Endometrium (tissue), 2 donors: ENCODE measurements at regions not wholly inside any gene's neighbourhood (a gene's known extent, or its start where the extent isn't known, plus 50 kb on each side); places are given as distances from the start of the nearest gene placed in this dataset.
A peak's percentile ranks its signal among the peaks of the same experiment; 100 is the strongest.

Experiments used
- FAIRE-seq: peaks from 2 replicates; lab custom pipeline; 2012; peaks lifted over from hg19 to GRCh38; lab: Jason Lieb, UNC
- donor health status: control.
- donor health status: control.

DNA sequence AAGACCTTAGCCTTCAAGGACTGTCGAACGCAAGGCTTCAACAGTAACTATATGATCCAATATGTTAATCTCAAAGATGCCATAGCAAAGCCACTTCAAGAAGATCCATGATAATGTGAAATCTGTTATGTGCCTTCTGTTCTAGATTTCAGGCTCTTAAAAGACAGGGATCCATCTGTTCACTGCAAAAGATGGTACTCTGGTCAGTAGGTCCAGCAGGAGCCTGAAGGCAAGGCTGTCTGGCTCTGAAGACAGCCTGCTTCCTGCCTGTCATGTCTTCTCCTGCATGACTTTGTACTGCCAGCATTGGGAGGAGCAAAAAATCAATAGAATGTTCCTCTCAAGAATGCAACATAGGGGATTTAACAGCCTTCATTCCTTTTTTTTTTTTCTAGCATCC, 270.8 kb upstream of the PARD3B start:
- no peak for FAIRE-seq

DNA sequence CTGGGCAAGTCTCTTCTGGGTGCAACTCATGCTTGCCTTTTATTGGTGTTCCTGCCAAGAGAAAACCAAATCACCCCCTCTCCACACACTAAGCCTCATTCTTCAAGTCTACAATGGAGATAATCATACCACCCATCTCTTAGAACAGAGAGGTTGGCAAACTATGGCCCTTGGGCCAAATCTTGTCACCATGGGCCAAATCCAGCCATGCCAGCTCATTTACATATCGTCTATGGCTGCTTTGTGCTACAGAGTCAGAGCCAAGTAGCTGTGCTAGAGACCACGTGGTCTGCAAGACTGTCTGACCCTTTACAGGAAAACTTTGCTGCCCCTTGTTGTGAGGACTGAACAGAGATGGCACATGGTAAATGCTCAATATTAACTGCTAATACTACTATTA, 270.3 kb upstream of the PARD3B start:
- FAIRE-seq: no peak

DNA sequence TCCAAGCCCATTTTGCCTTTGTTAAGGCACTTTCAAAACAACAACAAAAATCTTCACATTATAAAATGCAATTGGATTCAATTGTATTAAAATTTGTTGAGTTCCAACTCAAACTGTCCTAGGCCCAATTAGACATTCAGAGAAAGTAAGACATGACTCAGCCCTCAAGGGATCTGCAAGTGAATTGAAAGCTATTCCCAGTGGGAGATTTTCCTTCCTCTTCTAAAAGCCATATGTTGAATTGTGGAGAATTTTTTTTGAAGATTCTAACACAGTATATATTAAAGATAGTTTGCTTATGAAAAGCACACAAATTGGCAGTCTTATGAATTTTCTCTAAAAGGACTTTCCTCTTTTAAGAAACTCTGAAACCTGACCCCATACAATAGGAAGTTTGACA, 268.0 kb upstream of the PARD3B start:
- FAIRE-seq: no peak

DNA sequence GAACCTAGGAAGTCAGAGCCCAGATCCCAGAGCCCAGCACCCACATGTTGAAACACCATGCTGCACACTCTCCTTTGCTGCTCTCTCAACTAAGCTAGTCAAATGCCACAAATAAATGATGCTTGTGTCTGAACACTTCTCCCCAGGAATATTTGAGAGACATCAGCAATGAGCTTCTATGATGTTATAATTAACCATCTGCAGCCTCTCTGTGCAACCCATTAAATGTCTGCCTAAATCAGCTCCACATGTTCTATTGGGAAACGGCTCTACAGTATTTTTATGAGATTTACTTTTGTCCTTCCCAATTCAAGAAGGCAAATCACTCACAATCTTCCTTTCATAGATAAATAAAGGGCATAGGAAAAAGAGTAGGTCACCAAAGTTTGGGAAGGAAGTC, 266.8 kb upstream of the PARD3B start:
- no peak for FAIRE-seq

DNA sequence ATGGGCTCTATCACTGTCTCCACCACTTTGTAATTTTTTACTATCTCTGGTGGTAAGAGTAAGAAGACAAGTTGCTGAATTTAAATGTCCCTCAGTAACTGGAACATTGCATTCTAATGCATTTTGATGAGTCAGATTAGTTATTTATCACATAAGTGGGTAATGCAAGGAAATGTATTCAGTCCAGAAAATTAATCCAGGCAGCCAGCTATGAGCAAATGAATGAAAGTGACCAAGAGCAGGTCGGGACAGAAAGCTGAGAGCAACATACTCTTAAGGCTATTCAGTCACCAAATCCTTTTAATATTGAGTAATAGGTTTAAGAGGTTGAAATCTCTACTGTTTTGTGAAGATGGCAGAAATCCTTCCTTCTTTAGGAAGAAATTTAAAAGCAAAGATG, 265.5 kb upstream of the PARD3B start:
- no peak for FAIRE-seq

DNA sequence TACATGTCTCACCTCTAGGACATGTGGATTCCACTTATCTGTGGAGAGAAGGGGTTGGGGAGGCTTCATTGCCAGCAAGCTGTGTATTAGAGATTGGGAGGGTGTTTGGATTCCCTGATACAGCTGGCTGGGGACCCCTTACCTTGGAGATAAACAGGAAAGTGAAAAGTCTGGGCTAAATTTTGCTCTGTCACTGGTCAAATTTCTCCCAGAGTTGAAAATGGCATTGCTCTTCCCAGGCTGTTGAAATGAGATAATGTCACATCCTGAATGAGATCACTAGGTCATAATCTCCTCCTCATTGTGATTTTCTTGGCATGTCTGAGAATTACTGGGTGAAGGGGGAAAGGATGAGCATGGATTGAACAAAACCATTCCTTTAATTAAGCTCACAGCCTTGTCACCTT, 265.0 kb upstream of the PARD3B start:
- no peak for FAIRE-seq

DNA sequence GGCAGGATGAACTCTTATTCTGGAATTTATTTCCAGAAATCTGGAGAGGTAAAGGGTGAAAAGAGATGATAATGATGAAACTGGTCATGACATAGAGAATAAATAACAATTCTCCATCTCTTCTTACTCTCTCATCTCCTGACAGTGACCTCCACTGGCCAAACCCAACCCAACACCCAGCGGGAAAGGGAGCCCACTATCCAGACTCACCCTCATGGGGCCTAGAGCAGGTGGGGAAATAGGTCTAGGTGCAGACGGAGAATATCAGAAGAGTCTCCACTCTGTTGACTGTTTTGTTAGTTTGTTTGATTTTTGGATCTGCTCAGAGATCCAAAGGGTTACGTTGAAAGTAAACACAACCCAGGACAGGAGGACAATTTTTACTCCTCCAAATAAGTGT, 263.2 kb upstream of the PARD3B start:
- FAIRE-seq: no peak

DNA sequence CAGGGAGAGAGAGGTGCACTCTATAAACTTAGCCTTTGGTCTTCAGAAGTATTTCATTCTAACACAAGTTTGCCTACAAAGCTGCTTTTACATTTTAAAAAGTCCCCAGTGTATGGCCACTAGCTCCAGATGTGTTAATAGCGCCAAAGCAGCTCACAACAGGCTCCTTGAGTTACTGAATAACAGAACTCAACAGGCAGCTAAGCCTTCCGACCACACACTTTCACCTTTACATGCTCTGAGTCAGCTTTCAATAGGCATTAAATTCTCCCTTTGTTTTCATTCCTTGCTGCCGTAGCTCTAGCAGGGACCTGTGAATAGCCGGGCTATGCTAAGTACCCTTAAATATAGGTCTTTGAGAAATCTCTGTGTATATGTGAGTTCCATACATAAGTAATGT, 262.8 kb upstream of the PARD3B start:
- FAIRE-seq: no peak

DNA sequence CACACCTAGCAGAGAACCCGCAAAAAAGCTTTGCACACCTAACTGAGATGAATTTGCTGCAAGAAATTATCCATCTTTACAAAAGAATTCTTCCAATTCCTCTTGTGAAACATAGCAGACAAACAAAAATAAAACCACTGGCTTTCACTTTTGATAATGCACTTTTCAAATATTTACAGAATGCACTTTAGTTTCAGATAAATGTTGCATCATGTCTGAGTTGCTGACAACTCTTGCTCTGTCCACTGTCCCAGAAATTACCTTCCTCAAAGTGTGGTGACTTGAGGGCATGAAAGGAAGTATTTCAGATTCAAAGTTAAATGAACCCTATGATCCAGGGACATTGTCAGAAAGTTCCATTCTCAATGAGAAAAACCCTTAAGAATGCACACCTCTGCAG, 256.2 kb upstream of the PARD3B start:
- no peak for FAIRE-seq

DNA sequence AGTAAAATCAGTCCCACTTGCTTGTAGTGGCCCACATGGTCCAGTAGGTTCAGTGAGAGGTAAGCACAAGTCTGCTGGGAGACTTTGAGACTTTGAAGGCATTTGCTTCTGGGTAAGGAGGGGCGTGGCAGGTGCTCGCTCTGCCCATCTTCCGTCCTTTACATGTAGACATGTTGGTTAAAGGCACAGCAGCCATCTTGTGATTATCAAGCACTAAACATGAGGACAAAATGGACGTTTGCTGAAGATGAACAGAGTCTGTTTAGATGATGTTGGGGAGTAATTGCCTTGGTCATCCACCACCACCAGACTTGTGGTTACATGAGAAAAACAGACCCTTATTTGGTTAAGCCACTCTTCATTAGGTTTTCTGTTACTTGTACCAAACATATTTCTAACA, 252.8 kb upstream of the PARD3B start:
- FAIRE-seq: no peak

DNA sequence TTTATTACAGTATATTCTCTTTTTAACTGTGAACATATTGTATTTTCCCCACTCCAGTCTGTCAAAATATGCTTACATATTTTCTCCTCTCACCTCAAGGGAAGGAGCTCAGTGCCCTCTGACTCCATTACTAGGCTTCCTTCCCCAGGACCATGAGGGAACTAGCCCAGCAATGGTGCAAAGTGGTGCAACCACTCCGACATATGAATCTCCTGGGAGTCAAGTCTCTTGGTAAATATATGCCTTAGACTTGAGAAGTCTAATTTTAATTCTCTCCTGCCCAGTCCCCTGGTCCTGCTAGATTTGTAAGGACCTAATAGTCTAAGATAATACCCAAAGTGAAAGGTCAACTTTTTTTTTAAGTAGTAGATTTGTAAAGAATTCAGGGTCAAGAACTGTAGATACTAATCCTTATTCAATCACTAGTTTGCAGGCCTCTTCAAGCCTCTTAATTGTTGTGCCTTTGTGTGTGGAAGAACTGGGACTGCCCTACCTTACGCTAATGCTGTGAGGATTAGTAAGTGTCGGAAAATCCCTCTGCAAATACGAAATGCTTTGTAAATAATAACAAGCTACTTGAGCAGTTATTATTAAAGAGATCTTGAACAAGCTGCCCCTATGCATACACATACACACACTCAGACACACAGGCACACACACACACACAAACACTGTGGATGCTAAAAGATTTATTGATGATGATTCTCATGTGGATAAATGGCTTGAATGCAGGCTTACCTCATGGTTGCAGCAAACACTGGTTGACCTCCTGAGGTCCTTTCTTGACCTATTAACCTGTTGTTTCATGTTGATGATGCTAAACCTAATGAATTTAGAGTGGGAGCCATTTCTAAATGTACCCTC, 251.2 kb upstream of the PARD3B start:
- FAIRE-seq: no peak

DNA sequence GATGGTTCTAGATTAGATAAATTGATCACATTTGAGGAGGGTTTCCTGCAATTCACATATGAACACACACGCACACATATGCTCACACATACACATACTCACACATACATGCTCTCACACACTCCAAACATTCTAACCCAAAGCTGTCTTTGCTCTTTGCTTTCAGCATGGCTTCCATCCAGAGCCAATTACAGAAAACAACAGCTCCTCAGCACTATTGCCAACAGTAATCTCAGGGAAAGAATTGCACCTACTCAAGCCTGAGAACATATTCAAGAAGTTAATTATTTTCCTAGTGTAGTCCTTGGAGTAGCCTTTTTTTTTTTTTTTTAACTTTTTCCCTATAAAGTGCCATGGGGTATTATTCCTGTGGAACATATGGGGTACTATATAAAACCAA, 246.9 kb upstream of the PARD3B start:
- no peak for FAIRE-seq

DNA sequence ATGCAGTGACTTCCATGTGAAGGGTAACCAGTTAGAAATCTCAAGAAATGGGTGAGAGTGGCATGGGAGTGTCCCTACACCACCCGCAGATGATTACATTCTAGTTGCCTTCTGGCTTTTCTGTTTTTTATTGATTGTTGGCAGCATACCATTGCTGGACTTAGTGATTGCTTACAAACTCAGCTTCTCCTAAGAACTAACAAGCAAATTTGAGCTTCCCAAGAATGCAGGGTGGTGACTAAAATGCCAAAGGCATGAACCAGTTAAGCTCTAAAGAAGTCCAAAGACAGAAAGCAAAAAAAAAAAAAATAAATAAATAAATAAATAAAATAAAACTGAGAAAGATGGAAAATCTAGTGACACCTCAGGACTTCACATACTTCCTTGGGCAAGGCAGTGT, 245.5 kb upstream of the PARD3B start:
- no peak for FAIRE-seq

DNA sequence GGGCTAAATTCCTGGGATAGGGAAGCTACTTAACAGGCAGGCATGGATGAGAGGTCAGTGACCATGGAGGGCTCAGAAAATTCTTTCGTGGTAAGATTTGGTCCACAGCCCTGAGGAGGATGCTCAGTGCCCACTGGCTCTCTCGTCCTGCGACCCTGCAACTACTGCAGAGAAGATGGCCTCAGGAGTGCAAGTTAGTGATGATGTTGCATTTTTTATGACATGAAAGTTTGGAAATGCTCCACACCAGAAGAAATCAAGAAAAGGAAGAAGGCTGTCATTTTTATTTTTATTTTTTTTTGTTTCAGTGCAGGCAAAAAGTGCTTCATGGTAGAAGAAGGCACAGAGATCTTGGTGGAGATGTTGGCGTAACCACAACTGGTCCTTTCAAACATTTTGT, 238.6 kb upstream of the PARD3B start:
- FAIRE-seq: no peak

DNA sequence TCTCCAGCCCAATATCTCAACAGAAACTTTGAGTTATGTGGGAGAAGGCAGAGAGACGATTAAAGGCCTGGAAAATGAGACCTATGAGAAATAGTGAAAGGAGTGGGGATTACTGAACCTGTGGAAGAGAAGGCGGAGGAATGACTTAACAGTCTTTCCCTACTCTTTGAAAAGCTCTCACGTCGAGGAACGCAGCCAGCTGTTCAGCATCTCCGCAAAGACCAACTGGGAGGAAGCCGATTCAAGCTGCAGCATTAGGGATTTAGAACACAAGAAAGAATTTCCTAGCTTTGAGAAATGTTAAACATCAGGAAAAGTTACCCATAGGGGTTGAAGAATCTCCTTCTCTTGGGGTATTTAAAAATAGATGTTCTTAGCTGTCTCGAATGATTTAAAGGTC, 233.2 kb upstream of the PARD3B start:
- no peak for FAIRE-seq

DNA sequence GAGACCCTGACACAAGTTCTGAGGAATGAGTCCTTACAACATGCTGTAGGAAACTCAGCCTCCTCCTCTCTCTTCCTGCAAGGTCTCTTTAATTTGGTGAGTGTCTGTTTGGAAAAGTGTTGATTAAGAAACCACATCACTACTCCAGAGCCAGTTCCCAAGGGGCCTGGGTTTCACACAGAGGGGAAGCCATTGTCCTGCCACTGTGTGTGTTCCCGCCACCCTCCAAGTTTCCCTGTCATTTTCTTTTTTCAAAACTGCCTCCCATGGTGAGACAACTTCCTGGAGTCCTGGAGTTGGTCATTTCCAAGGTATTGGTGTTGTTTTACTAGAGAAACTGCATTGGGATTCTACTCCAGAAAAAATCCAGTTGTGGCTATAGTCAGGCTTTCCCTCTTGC, 232.0 kb upstream of the PARD3B start:
- FAIRE-seq: no peak

DNA sequence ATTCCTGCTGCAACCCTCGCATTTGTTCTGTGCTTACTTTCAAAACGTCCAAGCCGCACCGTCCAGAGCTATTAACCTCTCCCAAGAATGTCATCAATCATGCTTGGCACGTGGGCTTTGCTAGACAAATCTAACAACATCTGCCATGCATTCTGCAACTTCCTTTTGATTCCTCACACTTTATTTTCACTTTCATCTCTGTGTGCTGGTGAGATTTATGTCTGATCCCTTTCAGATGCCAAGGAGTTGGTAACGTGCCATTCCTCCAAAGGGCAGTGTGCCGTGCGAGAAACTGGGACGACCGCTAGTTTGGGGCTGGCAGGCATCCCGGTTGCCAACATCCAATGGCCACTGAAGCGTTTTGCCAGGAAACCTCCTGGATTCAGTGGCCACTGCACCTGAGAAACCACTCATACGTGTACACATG, 230.0 kb upstream of the PARD3B start:
- no peak for FAIRE-seq

DNA sequence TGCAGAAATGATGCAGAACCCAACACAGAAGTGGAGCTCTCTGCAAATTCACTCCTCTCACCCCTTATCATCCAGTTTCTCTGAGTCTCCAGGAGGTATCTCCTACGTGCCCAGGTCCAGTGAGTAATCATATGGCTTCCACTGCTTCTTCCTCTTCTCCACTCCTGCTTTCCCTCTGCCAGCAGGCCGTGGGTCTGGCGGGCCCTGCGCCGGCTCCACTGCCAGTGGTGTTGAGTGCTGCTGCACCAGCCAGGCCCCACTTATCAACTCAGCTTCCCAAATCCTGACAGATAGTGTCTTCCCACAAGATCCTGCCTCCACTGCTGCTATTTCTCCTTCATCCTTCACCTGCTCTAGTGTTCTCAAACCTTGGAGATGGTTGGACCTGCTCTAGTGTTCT, 227.6 kb upstream of the PARD3B start:
- no peak for FAIRE-seq

DNA sequence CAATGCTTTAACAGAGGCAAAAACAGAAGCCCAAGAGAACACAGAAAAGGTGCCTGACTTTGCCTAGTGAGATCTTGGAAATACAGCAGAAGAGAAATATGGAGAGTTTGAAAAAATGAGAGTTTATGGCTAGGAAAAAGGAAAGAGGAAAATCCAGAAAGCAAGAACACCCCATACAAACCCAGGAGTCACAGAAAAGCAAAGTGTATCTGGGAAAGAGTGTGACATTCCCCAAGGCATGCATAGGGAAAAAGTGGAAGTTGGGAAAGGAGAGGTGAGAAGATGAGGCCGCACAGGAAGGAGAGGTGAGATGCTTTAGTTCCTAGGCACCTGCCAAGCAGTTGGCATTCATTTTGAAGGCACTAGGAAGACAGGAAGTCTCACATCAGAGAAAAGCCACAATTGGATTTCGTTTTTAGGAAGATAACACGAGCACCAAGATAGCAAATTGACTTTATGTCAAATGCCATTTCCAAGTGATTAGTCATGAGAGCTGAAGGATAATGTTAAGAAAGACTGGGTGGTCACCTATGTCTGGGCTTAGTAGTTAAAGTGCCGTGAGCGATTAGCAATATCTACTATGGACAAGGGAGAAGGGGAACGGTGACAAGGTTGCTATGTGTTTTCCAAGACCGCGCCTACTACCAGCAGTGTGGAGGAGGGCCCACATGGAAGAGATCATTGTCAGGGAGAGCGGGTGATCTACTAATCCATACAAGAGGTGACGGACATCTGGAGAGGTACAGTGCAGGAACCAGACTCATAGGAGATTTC, 224.1 kb upstream of the PARD3B start:
- FAIRE-seq: no peak

DNA sequence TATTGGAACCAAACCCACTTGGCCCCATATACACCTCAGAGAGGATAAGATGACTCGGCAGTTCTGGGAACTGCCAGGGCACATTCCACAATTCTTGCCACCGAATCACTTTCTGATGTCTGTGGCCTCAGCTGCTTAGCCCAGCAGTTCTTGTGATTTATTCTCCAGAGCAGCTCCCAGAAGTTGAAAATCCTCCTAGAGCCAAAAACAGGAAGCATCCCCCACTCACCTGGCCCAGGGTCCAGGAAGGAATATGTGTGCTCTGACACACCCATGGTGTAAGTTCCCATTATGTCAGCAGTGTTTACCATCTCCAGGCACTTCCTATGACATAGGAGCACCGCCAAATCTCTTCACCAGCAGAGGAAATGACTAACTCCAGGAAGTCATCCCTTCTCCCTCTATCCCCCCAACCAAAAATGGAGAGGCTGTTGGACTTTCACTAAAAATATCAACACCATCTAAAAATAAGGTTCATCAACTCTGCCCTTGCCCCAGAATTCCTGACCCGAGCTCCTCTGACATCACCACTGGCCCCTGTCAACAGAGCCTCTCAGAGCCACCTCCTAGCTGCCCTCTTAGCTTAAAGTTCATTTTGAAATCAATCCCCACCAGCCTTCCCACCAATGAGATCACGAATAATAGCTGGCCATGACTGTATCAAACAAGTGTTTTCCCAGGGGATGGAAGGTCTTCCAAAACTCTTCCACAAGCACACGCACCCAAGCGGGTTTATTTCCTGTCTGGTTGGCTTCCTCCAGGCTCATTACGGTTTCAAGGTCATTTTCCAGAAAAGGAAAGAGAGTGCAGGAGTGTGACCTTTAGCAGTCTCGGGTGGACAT, 223.1 kb upstream of the PARD3B start:
- FAIRE-seq: no peak

DNA sequence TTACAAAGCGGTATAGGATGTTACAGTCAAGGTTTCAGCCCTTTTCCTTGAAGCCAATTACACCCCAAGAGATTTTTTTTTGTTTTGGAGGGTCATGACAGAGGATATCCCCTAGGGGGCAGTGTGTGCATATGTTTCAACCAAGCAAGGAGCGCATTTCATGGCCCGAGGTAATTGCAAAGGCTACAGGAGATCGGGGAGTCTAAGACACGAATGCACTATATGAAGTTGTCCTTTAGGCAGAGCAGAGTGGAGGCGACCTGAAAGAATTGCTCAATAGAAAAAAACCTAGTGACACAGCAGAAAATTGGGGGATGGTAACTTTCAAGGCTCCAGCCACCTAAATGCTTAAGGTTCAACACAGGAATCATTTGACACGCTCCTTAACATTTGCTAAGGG, 219.8 kb upstream of the PARD3B start:
- peak; percentile 91 for FAIRE-seq

DNA sequence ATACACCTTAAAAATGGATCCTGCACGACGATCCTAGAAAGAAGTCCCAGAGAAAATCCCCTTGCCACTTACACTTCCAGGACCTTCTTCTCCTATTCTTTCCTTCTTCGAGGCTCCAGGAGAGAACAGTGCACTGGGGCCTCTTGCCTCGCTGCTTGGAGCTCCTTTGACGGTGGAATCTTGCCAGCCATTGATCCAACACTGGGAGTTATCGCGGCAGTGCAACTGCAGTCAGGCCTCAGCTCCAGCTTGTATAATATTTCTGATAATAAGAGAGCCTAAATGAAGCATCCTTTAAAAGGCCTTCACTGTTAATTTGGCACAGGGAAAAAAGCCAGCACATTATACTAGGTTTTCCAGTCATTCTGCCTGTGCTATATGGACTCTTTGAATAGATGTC, 216.9 kb upstream of the PARD3B start:
- FAIRE-seq: no peak

DNA sequence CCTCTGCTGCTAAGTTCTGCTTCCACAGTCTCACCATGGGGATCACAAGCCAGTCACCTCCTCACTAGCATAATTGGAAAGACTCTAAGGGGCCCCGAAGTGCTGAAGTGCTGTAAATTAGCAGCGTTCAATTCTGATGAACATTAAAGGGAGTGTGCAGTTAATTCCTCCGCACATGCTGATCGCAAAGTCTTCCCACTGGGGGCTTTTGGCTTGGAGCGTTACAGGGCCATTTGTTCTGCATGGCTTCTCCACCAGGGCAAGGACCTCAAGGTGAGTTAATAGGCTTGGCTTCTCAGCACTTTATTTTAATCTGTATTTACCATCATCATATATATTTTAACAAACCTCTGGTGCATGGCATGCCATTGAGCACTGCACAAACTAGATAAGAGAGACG, 216.3 kb upstream of the PARD3B start:
- FAIRE-seq: no peak
